HG03520 (cell line): ENCODE measurements at regions not wholly inside any gene's neighbourhood (a gene's known extent, or its start where the extent isn't known, plus 50 kb on each side); places are given as distances from the start of the nearest gene placed in this dataset.
A peak's percentile ranks its signal among the peaks of the same experiment; 100 is the strongest.

Source experiments
- ATAC-seq: cut with Tn5 transposase; IDR thresholded peaks from one replicate; pipeline ENCODE4 v1.9.1; 2021; ENCODE audit warnings: mild to moderate bottlenecking, moderate library complexity; ENCODE audit not compliant: unreplicated experiment

GRCh38 chr6:88263591-88263990 is 97.4 kb upstream of the CNR1 start:
- no peak for ATAC-seq

GRCh38 chr6:88262332-88262731 is 96.2 kb upstream of the CNR1 start:
- ATAC-seq: no peak

- ATAC-seq: no peak
These were observed 85.2 kb upstream of the CNR1 start for GRCh38 chr6:88251301-88251700.

- ATAC-seq: no peak
These were observed 82.7 kb upstream of the CNR1 start for GRCh38 chr6:88248709-88249321.

GRCh38 chr6:88246654-88247053 is 80.5 kb upstream of the CNR1 start:
- no peak for ATAC-seq

GRCh38 chr6:88244721-88245120 is 78.6 kb upstream of the CNR1 start:
- no peak for ATAC-seq

- ATAC-seq: no peak
These were observed 72.8 kb upstream of the CNR1 start for GRCh38 chr6:88238901-88239300.

- ATAC-seq: peak; percentile 61
These were observed 71.9 kb upstream of the CNR1 start for GRCh38 chr6:88238065-88238464.

- no peak for ATAC-seq
These were observed 70.6 kb upstream of the CNR1 start for GRCh38 chr6:88236612-88237360.

- ATAC-seq: no peak
These were observed 66.6 kb upstream of the CNR1 start for GRCh38 chr6:88232753-88233152.

- no peak for ATAC-seq
These were observed 57.2 kb upstream of the CNR1 start for GRCh38 chr6:88223298-88223697.

GRCh38 chr6:88220493-88220892 is 54.3 kb upstream of the CNR1 start:
- ATAC-seq: no peak

GRCh38 chr6:88216182-88216581 is 50.0 kb upstream of the CNR1 start:
- ATAC-seq: no peak
